ENCODE measurements at regions not wholly inside any gene's neighbourhood (a gene's known extent, or its start where the extent isn't known, plus 50 kb on each side); places are given as distances from the start of the nearest gene placed in this dataset.

- H3K9me3 ChIP-seq (ENCODE audit: control insufficient read depth in 1 of 2, insufficient read depth in 1 of 2, low read length in 2 of 2): no peaks in the 10 kb centered on the region
- TF ChIP-seq, protein P1, sequence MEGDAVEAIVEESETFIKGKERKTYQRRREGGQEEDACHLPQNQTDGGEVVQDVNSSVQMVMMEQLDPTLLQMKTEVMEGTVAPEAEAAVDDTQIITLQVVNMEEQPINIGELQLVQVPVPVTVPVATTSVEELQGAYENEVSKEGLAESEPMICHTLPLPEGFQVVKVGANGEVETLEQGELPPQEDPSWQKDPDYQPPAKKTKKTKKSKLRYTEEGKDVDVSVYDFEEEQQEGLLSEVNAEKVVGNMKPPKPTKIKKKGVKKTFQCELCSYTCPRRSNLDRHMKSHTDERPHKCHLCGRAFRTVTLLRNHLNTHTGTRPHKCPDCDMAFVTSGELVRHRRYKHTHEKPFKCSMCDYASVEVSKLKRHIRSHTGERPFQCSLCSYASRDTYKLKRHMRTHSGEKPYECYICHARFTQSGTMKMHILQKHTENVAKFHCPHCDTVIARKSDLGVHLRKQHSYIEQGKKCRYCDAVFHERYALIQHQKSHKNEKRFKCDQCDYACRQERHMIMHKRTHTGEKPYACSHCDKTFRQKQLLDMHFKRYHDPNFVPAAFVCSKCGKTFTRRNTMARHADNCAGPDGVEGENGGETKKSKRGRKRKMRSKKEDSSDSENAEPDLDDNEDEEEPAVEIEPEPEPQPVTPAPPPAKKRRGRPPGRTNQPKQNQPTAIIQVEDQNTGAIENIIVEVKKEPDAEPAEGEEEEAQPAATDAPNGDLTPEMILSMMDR (IDR thresholded peaks at IDR 0.05): no peak
- Mint-ChIP-seq H3K36me3 (ENCODE audit: low read depth) (no peaks in the 10 kb centered on the region), H3K9me3 (peaks cover 15% of the 10 kb centered on the region), H3K4me1 (ENCODE audit: low read depth) (no peaks in the 10 kb centered on the region), H3K27ac (no peak overlapping the region), H3K27me3 (no peaks in the 10 kb centered on the region), H3K4me3 (no peak overlapping the region)
- H3K27ac ChIP-seq (ENCODE audit: low read depth in 1 of 2, low read length in 2 of 2): no peak overlapping the region
- POLR2A ChIA-PET: no interaction called here
- intact Hi-C loops (cut with DNase I, micrococcal nuclease): no loop called here
- DNase-seq (no peak), ATAC-seq (ENCODE audit: poor library complexity) (no peak)
- CTCF ChIA-PET: no interaction called here
- no peaks in the 10 kb centered on the region for H3K27me3 ChIP-seq (ENCODE audit: control insufficient read depth in 1 of 2, insufficient read depth in 2 of 2, low read length in 2 of 2)
- no peak overlapping the region for H3K4me3 ChIP-seq (ENCODE audit: low read length)
- H3K4me1 ChIP-seq (ENCODE audit: insufficient read depth, low read length): no peaks in the 10 kb centered on the region
- no peaks in the 10 kb centered on the region for H3K36me3 ChIP-seq (ENCODE audit: insufficient read depth, low read length)
Observed at GRCh38 chr6:18920701-18921100, 533.6 kb downstream of the RNF144B start.

GRCh38 chr6:18931086-18931485, 543.9 kb downstream of the RNF144B start:
- no peaks in the 10 kb centered on the region for H3K27me3 Mint-ChIP-seq
- Histone ChIP-seq H3K27me3 (ENCODE audit: control insufficient read depth in 1 of 2, insufficient read depth in 2 of 2, low read length in 2 of 2) (no peaks in the 10 kb centered on the region), H3K36me3 (ENCODE audit: insufficient read depth, low read length) (no peaks in the 10 kb centered on the region), H3K9me3 (ENCODE audit: control insufficient read depth in 1 of 2, insufficient read depth in 1 of 2, low read length in 2 of 2) (no peaks in the 10 kb centered on the region), H3K4me1 (ENCODE audit: insufficient read depth, low read length) (no peaks in the 10 kb centered on the region), H3K27ac (ENCODE audit: low read depth in 1 of 2, low read length in 2 of 2) (no peak overlapping the region), H3K4me3 (ENCODE audit: low read length) (no peak overlapping the region)
- peaks cover 10% of the 10 kb centered on the region for H3K9me3 Mint-ChIP-seq
- ChIA-PET POLR2A (interaction anchor here (0.7 kb wide), 1 partner anchor 11 kb away, joined by 3 read pairs; no protein-coding TSS in a partner anchor), CTCF (no interaction called here)
- TF ChIP-seq, protein P1 (IDR thresholded peaks at IDR 0.05): no peak
- DNase-seq: no peak
- H3K4me1 Mint-ChIP-seq (ENCODE audit: low read depth): no peaks in the 10 kb centered on the region
- no peak overlapping the region for H3K4me3 Mint-ChIP-seq
- H3K27ac Mint-ChIP-seq: no peak overlapping the region
- intact Hi-C loops (cut with DNase I, micrococcal nuclease): no loop called here
- ATAC-seq (ENCODE audit: poor library complexity): no peak
- no peaks in the 10 kb centered on the region for H3K36me3 Mint-ChIP-seq (ENCODE audit: low read depth)

GRCh38 chr6:18958146-18958545, 571.0 kb downstream of the RNF144B start:
- no peaks in the 10 kb centered on the region for H3K27me3 Mint-ChIP-seq
- no peak overlapping the region for H3K27ac ChIP-seq (ENCODE audit: low read depth in 1 of 2, low read length in 2 of 2)
- CTCF ChIA-PET: no interaction called here
- no peak for ATAC-seq (ENCODE audit: poor library complexity)
- POLR2A ChIA-PET: no interaction called here
- H3K4me3 Mint-ChIP-seq: no peak overlapping the region
- H3K4me1 Mint-ChIP-seq (ENCODE audit: low read depth): no peaks in the 10 kb centered on the region
- no peaks in the 10 kb centered on the region for H3K4me1 ChIP-seq (ENCODE audit: insufficient read depth, low read length)
- no peak overlapping the region for H3K27ac Mint-ChIP-seq
- no peaks in the 10 kb centered on the region for H3K36me3 Mint-ChIP-seq (ENCODE audit: low read depth)
- TF ChIP-seq, protein P1 (IDR thresholded peaks at IDR 0.05): no peak
- DNase-seq: no peak
- intact Hi-C loops (cut with DNase I, micrococcal nuclease): no loop called here
- peaks cover 5% of the 10 kb centered on the region for H3K9me3 Mint-ChIP-seq
- H3K36me3 ChIP-seq (ENCODE audit: insufficient read depth, low read length): no peaks in the 10 kb centered on the region
- peaks cover 0 to 5% of the 10 kb centered on the region in 2 experiments for H3K9me3 ChIP-seq (ENCODE audit: control insufficient read depth in 1 of 2, insufficient read depth in 1 of 2, low read length in 2 of 2)
- H3K27me3 ChIP-seq (ENCODE audit: control insufficient read depth in 1 of 2, insufficient read depth in 2 of 2, low read length in 2 of 2): no peaks in the 10 kb centered on the region
- no peak overlapping the region for H3K4me3 ChIP-seq (ENCODE audit: low read length)

Data from CD4-positive, alpha-beta T cell (primary cell).